IMR-90 (cell line): ENCODE measurements at regions not wholly inside any gene's neighbourhood (a gene's known extent, or its start where the extent isn't known, plus 50 kb on each side); places are given as distances from the start of the nearest gene placed in this dataset.
A peak's percentile ranks its signal among the peaks of the same experiment; 100 is the strongest.

ENCODE experiments used
- ATAC-seq: fragments of 200-7000 bp; cut with Tn5 transposase; 2 replicates; pipeline ENCODE4 v1.9.1; 2020; ENCODE audit warnings: low read depth, mild to moderate bottlenecking, moderate library complexity
- BruUV-seq: library from RNA; stranded (reverse); fragments of 400-500 nt; replicated peaks from 2 replicates; lab custom pipeline; 2021; lab: Mats Ljungman, UMichigan
- CTCF ChIA-PET: fragments of 300-600 bp; formaldehyde crosslinking; extraction: SDS; loops from one replicate; lab custom pipeline; 2021; ENCODE audit warnings: antibody characterized with exemption; lab: Yijun Ruan, JAX
- POLR2A ChIA-PET: fragments of 300-600 bp; sonication (Branson Sonifier 250); formaldehyde crosslinking; loops from one replicate; lab custom pipeline; 2022; ENCODE audit warnings: antibody characterized with exemption; ENCODE audit not compliant: unreplicated experiment; lab: Charles Lee
- DNase-seq: peaks from one replicate; pipeline ENCODE4 v3.0.0; 2013
- H2AFZ ChIP-seq: replicated peaks from 2 replicates; pipeline ENCODE3; 2013; ENCODE audit warnings: low read length, mild to moderate bottlenecking; ENCODE audit not compliant: poor library complexity
- H2AK5ac ChIP-seq: 2 replicates; pipeline ENCODE4 v1.6.1; 2013; ENCODE audit warnings: low read depth, low read length, inconsistent platforms
- H2AK9ac ChIP-seq: replicated peaks from 2 replicates; pipeline ENCODE3; 2013; ENCODE audit warnings: mild to moderate bottlenecking, low read depth, low read length, moderate library complexity; ENCODE audit not compliant: poor library complexity
- H2BK120ac ChIP-seq: 2 replicates; pipeline ENCODE4 v1.6.1; 2013; ENCODE audit warnings: low read depth, low read length, inconsistent platforms
- H2BK15ac ChIP-seq: 3 replicates; pipeline ENCODE4 v1.6.1; 2013; ENCODE audit warnings: low read depth, low read length, inconsistent platforms
- H2BK20ac ChIP-seq: 2 replicates; pipeline ENCODE4 v1.6.1; 2013; ENCODE audit warnings: low read depth, mild to moderate bottlenecking, inconsistent platforms, low read length, moderate library complexity
- H2BK5ac ChIP-seq: 2 replicates; pipeline ENCODE4 v1.6.1; 2013; ENCODE audit warnings: mild to moderate bottlenecking, low read depth, low read length, inconsistent platforms; ENCODE audit not compliant: poor library complexity, severe bottlenecking
- H3K14ac ChIP-seq: replicated peaks from 2 replicates; pipeline ENCODE4 v1.6.1; 2013; ENCODE audit warnings: low read depth, low read length, inconsistent platforms
- H3K18ac ChIP-seq: 2 replicates; pipeline ENCODE4 v1.6.1; 2013; ENCODE audit warnings: low read depth, low read length, control low read depth
- H3K23ac ChIP-seq: 2 replicates; pipeline ENCODE4 v1.6.1; 2013; ENCODE audit warnings: low read depth, low read length, inconsistent platforms
- H3K27ac ChIP-seq: 2 replicates; pipeline ENCODE4 v1.5.1; 2013; ENCODE audit warnings: mild to moderate bottlenecking, control low read depth, low read length; ENCODE audit not compliant: insufficient read depth
- H3K27me3 ChIP-seq: 2 replicates; pipeline ENCODE4 v1.6.1; 2013; ENCODE audit warnings: low read length; ENCODE audit not compliant: control insufficient read depth, insufficient read depth
- H3K36me3 ChIP-seq: 2 replicates; pipeline ENCODE4 v1.6.1; 2013; ENCODE audit warnings: low read length, mixed read lengths; ENCODE audit not compliant: control insufficient read depth, insufficient read depth
- H3K4ac ChIP-seq: 2 replicates; pipeline ENCODE4 v1.6.1; 2013; ENCODE audit warnings: low read depth, low read length, inconsistent platforms
- H3K4me1 ChIP-seq: 2 replicates; pipeline ENCODE4 v1.6.1; 2013; ENCODE audit warnings: low read length, mixed read lengths; ENCODE audit not compliant: control insufficient read depth, insufficient read depth
- H3K4me2 ChIP-seq: 2 replicates; pipeline ENCODE4 v1.6.1; 2013; ENCODE audit warnings: low read depth, mild to moderate bottlenecking, control low read depth, low read length, moderate library complexity
- H3K4me3 ChIP-seq: 2 replicates; pipeline ENCODE4 v1.5.1; 2013; ENCODE audit warnings: low read depth, mild to moderate bottlenecking, control low read depth, low read length, moderate library complexity; ENCODE audit not compliant: insufficient read depth
- H3K56ac ChIP-seq: 2 replicates; pipeline ENCODE4 v1.6.1; 2013; ENCODE audit warnings: low read length, inconsistent platforms; ENCODE audit not compliant: insufficient read depth; ENCODE audit errors: extremely low read depth
- H3K79me1 ChIP-seq, 2 experiments: 2 replicates each; pipeline ENCODE4 v1.6.1; 2013; ENCODE audit warnings: low read length in 2 of 2, inconsistent platforms in 1 of 2, low read depth in 1 of 2
- H3K9ac ChIP-seq: 2 replicates; pipeline ENCODE4 v1.6.1; 2013; ENCODE audit warnings: low read depth, low read length, control low read depth
- H3K9me1 ChIP-seq: 2 replicates; pipeline ENCODE4 v1.6.1; 2013; ENCODE audit warnings: low read length, inconsistent platforms; ENCODE audit not compliant: insufficient read depth
- H3K9me3 ChIP-seq: 2 replicates; pipeline ENCODE4 v1.6.1; 2013; ENCODE audit warnings: low read length; ENCODE audit not compliant: control insufficient read depth, insufficient read depth
- H4K20me1 ChIP-seq: 2 replicates; pipeline ENCODE4 v1.6.1; 2013; ENCODE audit warnings: low read length, inconsistent platforms; ENCODE audit not compliant: insufficient read depth
- H4K5ac ChIP-seq: 2 replicates; pipeline ENCODE4 v1.6.1; 2013; ENCODE audit warnings: mild to moderate bottlenecking, low read depth, low read length, control low read depth
- H4K8ac ChIP-seq, 2 experiments: 2 replicates each; pipeline ENCODE4 v1.6.1; 2013; ENCODE audit warnings: low read depth in 2 of 2, low read length in 2 of 2, control low read depth in 1 of 2, inconsistent platforms in 1 of 2
- H4K91ac ChIP-seq: 2 replicates; pipeline ENCODE4 v1.6.1; 2013; ENCODE audit warnings: low read depth, low read length, inconsistent platforms; ENCODE audit not compliant: insufficient read depth
- CEBPB ChIP-seq: IDR thresholded peaks from 2 replicates; pipeline ENCODE4 v1.6.1; 2012; ENCODE audit warnings: low read depth, low read length, improper control_type of control experiment
- CHD1 ChIP-seq: IDR thresholded peaks from 2 replicates; pipeline ENCODE4 v1.6.1; 2012; ENCODE audit warnings: low read depth, low read length, improper control_type of control experiment
- CTCF ChIP-seq: conservative IDR thresholded peaks from 2 replicates; pipeline ENCODE4 v1.5.1; 2012; ENCODE audit warnings: mild to moderate bottlenecking, low read depth, low read length, improper control_type of control experiment
- ELK1 ChIP-seq: fragments of 150-350 bp; IDR thresholded peaks from 2 replicates; pipeline ENCODE4 v1.6.1; 2016; ENCODE audit warnings: low read depth, mild to moderate bottlenecking, low read length, moderate library complexity, borderline replicate concordance
- FOS ChIP-seq: fragments of 150-350 bp; IDR thresholded peaks from 2 replicates; pipeline ENCODE4 v1.6.1; 2016; ENCODE audit warnings: low read depth, low read length
- MAZ ChIP-seq: IDR thresholded peaks from 2 replicates; pipeline ENCODE4 v1.6.1; 2012; ENCODE audit warnings: low read depth, mild to moderate bottlenecking, low read length, improper control_type of control experiment, moderate library complexity, borderline replicate concordance
- POLR2A ChIP-seq: IDR thresholded peaks from 2 replicates; pipeline ENCODE4 v1.6.1; 2012; ENCODE audit warnings: mild to moderate bottlenecking, low read depth, low read length
- RAD21 ChIP-seq: IDR thresholded peaks from 2 replicates; pipeline ENCODE4 v1.6.1; 2012; ENCODE audit warnings: low read length, improper control_type of control experiment
- RCOR1 ChIP-seq: IDR thresholded peaks from 2 replicates; pipeline ENCODE4 v1.6.1; 2012; ENCODE audit warnings: mild to moderate bottlenecking, low read length, improper control_type of control experiment; ENCODE audit not compliant: insufficient replicate concordance
- RFX5 ChIP-seq: IDR thresholded peaks from 2 replicates; pipeline ENCODE4 v1.8.0; 2012; ENCODE audit warnings: low read depth, mild to moderate bottlenecking, low read length, moderate library complexity
- WGBS, 2 experiments: methylation state at CpG; one replicate each; pipeline versions ENCODE4 v1.1.5 to v1.1.7; 2013; ENCODE audit warnings: missing lambda C conversion rate in 2 of 2; ENCODE audit not compliant: insufficient read length in 1 of 2; ENCODE audit errors: extremely low coverage in 2 of 2; 5-methylcytosine and 5-hydroxymethylcytosine counted together
- dilution Hi-C: fragments of 300-500 bp; cut with HindIII; formaldehyde crosslinking; loops from one replicate; pipeline ENCODE4 v1.14.3; 2018; ENCODE audit warnings: low sequenced_read_pairs; ENCODE audit not compliant: unreplicated experiment
- in situ Hi-C: fragments of 300-500 bp; cut with MboI; formaldehyde crosslinking; loops from 3 replicates; pipeline ENCODE4 v1.14.3; 2019; ENCODE audit warnings: low sequenced_read_pairs, inconsistent platforms, mixed read lengths
- intact Hi-C: fragments of 100-400 bp; cut with micrococcal nuclease; formaldehyde crosslinking; loops from 2 replicates; pipeline ENCODE4 v1.10.0; 2022

GRCh38 chr14:84483072-84483420 is 1046.9 kb upstream of the FLRT2 start:
- intact Hi-C loops, result loop anchor here (5.0 kb wide), 1 partner anchor 1044 kb away; no protein-coding TSS in a partner anchor
- Histone ChIP-seq H3K56ac (no peak overlapping the region), H3K79me1 (no peaks in the 10 kb centered on the region), H3K9me3 (no peaks in the 10 kb centered on the region), H2AK9ac (no peak overlapping the region), H3K36me3 (no peaks in the 10 kb centered on the region), H2BK20ac (peak overlapping the region; percentile 51), H3K14ac (0 out of 2 replicates have a peak overlapping the region, but pooled peaks have one; percentile 40), H4K91ac (peak overlapping the region; percentile 47; the same call in 1 of the 2 replicates), H3K4me3 (no peak overlapping the region), H4K8ac (peak overlapping the region in 1 of 2 experiments; percentile 40; a peak in 1 of 4 replicates), H3K23ac (0 out of 2 replicates have a peak overlapping the region, but pooled peaks have one; percentile 7), H3K27ac (no peak overlapping the region), H4K5ac (no peak overlapping the region), H4K20me1 (no peaks in the 10 kb centered on the region), H3K4me1 (no peaks in the 10 kb centered on the region; the same call in 1 of the 2 replicates), H3K9ac (no peak overlapping the region), H3K9me1 (no peaks in the 10 kb centered on the region), H3K4me2 (no peak overlapping the region), H3K4ac (peak overlapping the region; percentile 56; the same call in 1 of the 2 replicates), H2BK120ac (peak overlapping the region; percentile 80), H2AK5ac (no peak overlapping the region; the same call in 1 of the 2 replicates), H2AFZ (peak overlapping the region; percentile 66), H3K27me3 (no peaks in the 10 kb centered on the region), H3K18ac (no peak overlapping the region; the same call in 1 of the 2 replicates), H2BK5ac (no peak overlapping the region), H2BK15ac (peak overlapping the region; percentile 63; the same call in 1 of the 3 replicates)
- in situ Hi-C loops, result no loop called here
- no peak for ATAC-seq
- dilution Hi-C loops, result no loop called here
- ChIA-PET CTCF (interaction anchor here (0.9 kb wide), 1 partner anchor 1128 kb away, joined by 4 read pairs; no protein-coding TSS in a partner anchor), POLR2A (interaction anchor here (0.6 kb wide), 1 partner anchor 1046 kb away, joined by 3 read pairs; no protein-coding TSS in a partner anchor)
- DNase-seq, result no peak
- BruUV-seq, result no TSS peak
- 73% methylated on average over 3 of the region's 6 CpGs; no CpG with 5 or more reads in 1 of the 2 experiments for WGBS, 2 experiments
- TF ChIP-seq FOS (no peak), RCOR1 (no peak), CHD1 (no peak), RAD21 (no peak), CTCF (no peak), ELK1 (no peak), RFX5 (no peak), CEBPB (no peak), MAZ (no peak), POLR2A (no peak)
